ENCODE measurements at regions not wholly inside any gene's neighbourhood (a gene's known extent, or its start where the extent isn't known, plus 50 kb on each side); places are given as distances from the start of the nearest gene placed in this dataset.

DNA sequence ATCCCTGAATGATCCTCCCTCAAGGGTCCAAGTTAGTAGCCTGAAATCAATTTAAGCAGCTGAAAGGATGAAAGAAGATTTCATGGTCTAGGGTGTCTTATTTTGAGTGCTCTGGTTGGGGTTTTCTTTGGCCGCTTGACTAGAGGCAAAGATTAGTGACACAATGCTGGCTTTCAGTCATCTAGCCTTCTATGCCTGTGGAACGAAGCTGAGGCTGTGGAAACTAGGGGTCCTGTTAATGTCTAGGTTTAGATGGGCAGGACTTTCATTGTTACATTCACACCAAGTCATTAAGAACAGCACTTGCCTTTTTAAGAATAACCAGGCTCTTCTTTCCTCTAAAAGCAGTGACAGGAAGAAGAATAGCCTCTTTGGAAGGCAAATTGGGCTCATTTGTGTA is 253.8 kb upstream of the E2F7 start:
- TF ChIP-seq CTCF (conservative IDR thresholded peaks at IDR 0.05; ENCODE audit: low read depth, low read length): no peak
- TF ChIP-seq, protein P1, sequence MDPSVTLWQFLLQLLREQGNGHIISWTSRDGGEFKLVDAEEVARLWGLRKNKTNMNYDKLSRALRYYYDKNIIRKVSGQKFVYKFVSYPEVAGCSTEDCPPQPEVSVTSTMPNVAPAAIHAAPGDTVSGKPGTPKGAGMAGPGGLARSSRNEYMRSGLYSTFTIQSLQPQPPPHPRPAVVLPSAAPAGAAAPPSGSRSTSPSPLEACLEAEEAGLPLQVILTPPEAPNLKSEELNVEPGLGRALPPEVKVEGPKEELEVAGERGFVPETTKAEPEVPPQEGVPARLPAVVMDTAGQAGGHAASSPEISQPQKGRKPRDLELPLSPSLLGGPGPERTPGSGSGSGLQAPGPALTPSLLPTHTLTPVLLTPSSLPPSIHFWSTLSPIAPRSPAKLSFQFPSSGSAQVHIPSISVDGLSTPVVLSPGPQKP (IDR thresholded peaks at IDR 0.05; ENCODE audit: borderline replicate concordance, low read depth, low read length): no peak
- TF ChIP-seq POLR2A (IDR thresholded peaks at IDR 0.05; ENCODE audit: low read depth, low read length): no peak

All from IMR-90 (cell line).